Type B pancreatic cell (in vitro differentiated cells): ENCODE measurements at regions not wholly inside any gene's neighbourhood (a gene's known extent, or its start where the extent isn't known, plus 50 kb on each side); places are given as distances from the start of the nearest gene placed in this dataset.

Source experiments
- DNase-seq: peaks from one replicate; pipeline ENCODE4 v3.0.0; 2021; ENCODE audit warnings: mixed read lengths; ENCODE audit not compliant: unreplicated experiment; ENCODE audit errors: extremely low spot score
- H3K27ac Mint-ChIP-seq: 2 replicates; pipeline ENCODE4 v1.8.0; 2021; ENCODE audit warnings: mild to moderate bottlenecking, mixed read lengths
- H3K27me3 Mint-ChIP-seq: 2 replicates; pipeline ENCODE4 v1.8.0; 2021; ENCODE audit warnings: mixed read lengths
- H3K36me3 Mint-ChIP-seq: 2 replicates; pipeline ENCODE4 v1.8.0; 2021; ENCODE audit warnings: mixed read lengths
- H3K4me1 Mint-ChIP-seq: one replicate; pipeline ENCODE4 v1.8.0; 2021; ENCODE audit warnings: mixed read lengths; ENCODE audit not compliant: unreplicated experiment
- H3K4me3 Mint-ChIP-seq: 2 replicates; pipeline ENCODE4 v1.8.0; 2021; ENCODE audit warnings: mild to moderate bottlenecking, mixed read lengths
- H3K9me3 Mint-ChIP-seq: 2 replicates; pipeline ENCODE4 v1.8.0; 2021; ENCODE audit warnings: mixed read lengths
- CTCF ChIP-seq: fragments of 200-600 bp; sonication (generic); conservative IDR thresholded peaks from 2 replicates; pipeline ENCODE4 v1.5.0; 2021; ENCODE audit warnings: antibody characterized with exemption, mild to moderate bottlenecking

- DNase-seq = no peak
- TF ChIP-seq CTCF = no peak
- peaks cover 4% of the 10 kb centered on the region for H3K36me3 Mint-ChIP-seq
- peaks cover 5% of the 10 kb centered on the region for H3K9me3 Mint-ChIP-seq
- no peak overlapping the region for H3K4me3 Mint-ChIP-seq
- H3K4me1 Mint-ChIP-seq = peaks cover 32% of the 10 kb centered on the region
- no peak overlapping the region for H3K27ac Mint-ChIP-seq
- H3K27me3 Mint-ChIP-seq = no peaks in the 10 kb centered on the region
These were observed 122.2 kb upstream of the PTPN1 start for GRCh38 chr20:50387996-50388332.

- Mint-ChIP-seq H3K9me3 (peaks cover 5% of the 10 kb centered on the region), H3K27me3 (no peaks in the 10 kb centered on the region), H3K36me3 (peaks cover 4% of the 10 kb centered on the region), H3K27ac (peak overlapping the region; percentile 44), H3K4me3 (no peak overlapping the region), H3K4me1 (peaks cover 23% of the 10 kb centered on the region)
- no peak for TF ChIP-seq CTCF
- no peak for DNase-seq
These were observed 121.3 kb upstream of the PTPN1 start for GRCh38 chr20:50388733-50389437.

GRCh38 chr20:50389438-50389807 lies 120.8 kb upstream of the PTPN1 start:
- no peak for TF ChIP-seq CTCF
- peaks cover 4% of the 10 kb centered on the region for H3K36me3 Mint-ChIP-seq
- H3K27ac Mint-ChIP-seq = no peak overlapping the region
- H3K4me1 Mint-ChIP-seq = peaks cover 23% of the 10 kb centered on the region
- no peaks in the 10 kb centered on the region for H3K27me3 Mint-ChIP-seq
- H3K9me3 Mint-ChIP-seq = peaks cover 5% of the 10 kb centered on the region
- no peak for DNase-seq
- no peak overlapping the region for H3K4me3 Mint-ChIP-seq

- peaks cover 27% of the 10 kb centered on the region for H3K4me1 Mint-ChIP-seq
These were observed 120.1 kb upstream of the PTPN1 start for GRCh38 chr20:50389808-50390684.

More at GRCh38 chr20:50389808-50390684, 120.1 kb upstream of the PTPN1 start:
- DNase-seq = no peak
- TF ChIP-seq CTCF = no peak
- H3K4me3 Mint-ChIP-seq = no peak overlapping the region
- peaks cover 4% of the 10 kb centered on the region for H3K36me3 Mint-ChIP-seq
- no peaks in the 10 kb centered on the region for H3K27me3 Mint-ChIP-seq
- H3K27ac Mint-ChIP-seq = no peak overlapping the region
- H3K9me3 Mint-ChIP-seq = peaks cover 5% of the 10 kb centered on the region
